GM23248 (cell line): ENCODE measurements at regions not wholly inside any gene's neighbourhood (a gene's known extent, or its start where the extent isn't known, plus 50 kb on each side); places are given as distances from the start of the nearest gene placed in this dataset.

Source experiments
- DNase-seq: peaks from one replicate; pipeline ENCODE4 v3.0.0-alpha.2; 2015
- H2AFZ ChIP-seq: fragments of 200-600 bp; sonication (generic); 2 replicates; pipeline ENCODE4 v1.6.1; 2016; ENCODE audit warnings: antibody characterized with exemption
- H3F3A ChIP-seq: fragments of 200-600 bp; sonication (generic); 2 replicates; pipeline ENCODE4 v1.6.1; 2016; ENCODE audit warnings: mild to moderate bottlenecking, antibody characterized with exemption, mixed run types; ENCODE audit not compliant: insufficient read depth
- H3K27ac ChIP-seq: fragments of 200-600 bp; sonication (generic); 2 replicates; pipeline ENCODE4 v1.5.1; 2016; ENCODE audit warnings: mild to moderate bottlenecking
- H3K27me3 ChIP-seq: fragments of 200-600 bp; sonication (generic); replicated peaks from 2 replicates; pipeline ENCODE4 v1.6.1; 2016; ENCODE audit warnings: mild to moderate bottlenecking; ENCODE audit not compliant: insufficient read depth
- H3K36me3 ChIP-seq: fragments of 200-600 bp; sonication (generic); 2 replicates; pipeline ENCODE4 v1.6.1; 2016; ENCODE audit warnings: low read depth, mild to moderate bottlenecking
- H3K4me1 ChIP-seq: fragments of 200-600 bp; sonication (generic); 2 replicates; pipeline ENCODE4 v1.6.1; 2016; ENCODE audit warnings: mild to moderate bottlenecking; ENCODE audit not compliant: insufficient read depth
- H3K4me2 ChIP-seq: fragments of 200-600 bp; sonication (generic); one replicate; pipeline ENCODE4 v1.6.1; 2016; ENCODE audit warnings: mild to moderate bottlenecking; ENCODE audit not compliant: unreplicated experiment
- H3K4me3 ChIP-seq: fragments of 200-600 bp; sonication (generic); 2 replicates; pipeline ENCODE4 v1.5.1; 2016; ENCODE audit warnings: mild to moderate bottlenecking
- H3K79me2 ChIP-seq: fragments of 200-600 bp; sonication (generic); 2 replicates; pipeline ENCODE4 v1.6.1; 2016; ENCODE audit warnings: mild to moderate bottlenecking; ENCODE audit not compliant: insufficient read depth
- H3K9ac ChIP-seq: fragments of 200-600 bp; sonication (generic); 2 replicates; pipeline ENCODE4 v1.6.1; 2016; ENCODE audit warnings: mild to moderate bottlenecking
- H3K9me2 ChIP-seq: fragments of 200-600 bp; sonication (generic); 2 replicates; pipeline ENCODE4 v1.6.1; 2016; ENCODE audit warnings: mixed run types, mild to moderate bottlenecking, moderate library complexity; ENCODE audit not compliant: insufficient read depth
- H3K9me3 ChIP-seq: fragments of 200-600 bp; sonication (generic); one replicate; pipeline ENCODE4 v1.6.1; 2017; ENCODE audit warnings: low read depth
- H4K20me1 ChIP-seq: fragments of 200-600 bp; sonication (generic); 2 replicates; pipeline ENCODE4 v1.6.0; 2016; ENCODE audit not compliant: insufficient read depth
- EZH2 ChIP-seq: fragments of 200-600 bp; sonication (generic); IDR thresholded peaks from 2 replicates; pipeline ENCODE4 v1.6.1; 2018; ENCODE audit warnings: antibody characterized with exemption, mild to moderate bottlenecking; ENCODE audit not compliant: insufficient read depth, poor library complexity, severe bottlenecking
- EZH2phosphoT487 ChIP-seq: fragments of 200-600 bp; sonication (generic); IDR thresholded peaks from 2 replicates; pipeline ENCODE4 v1.6.1; 2018; ENCODE audit warnings: antibody characterized with exemption, moderate library complexity, mild to moderate bottlenecking, low read depth; ENCODE audit not compliant: insufficient read depth
- WGBS, 2 experiments: methylation state at CpG; one replicate each; pipeline ENCODE4 v1.1.6; 2015 to 2017; ENCODE audit warnings: low lambda C conversion rate in 2 of 2, low coverage in 1 of 2; ENCODE audit errors: missing lambda C conversion rate in 2 of 2; 5-methylcytosine and 5-hydroxymethylcytosine counted together
- in situ Hi-C: fragments of 300-500 bp; cut with MboI; formaldehyde crosslinking; loops from 2 replicates; pipeline ENCODE4 v1.15.0; 2020

DNA sequence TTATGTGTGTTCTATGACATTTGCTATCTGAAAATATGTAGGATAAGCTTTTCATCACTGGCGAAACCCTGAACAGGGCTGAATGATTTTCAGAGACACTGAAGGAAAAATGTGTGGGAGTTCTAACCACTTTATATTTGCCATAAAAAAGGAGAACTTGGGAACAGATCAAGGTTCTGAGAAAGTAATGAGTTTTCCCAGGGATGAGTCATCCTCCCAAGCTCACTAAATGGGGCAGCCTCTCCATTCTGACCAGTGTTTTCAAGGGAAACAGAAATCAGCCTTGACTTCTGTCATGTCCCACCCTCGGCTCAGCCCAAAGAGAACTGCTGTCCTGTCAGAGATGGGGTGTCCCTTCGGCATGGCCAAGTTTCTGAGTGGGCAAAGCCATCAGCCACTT is 2109.8 kb upstream of the CELF4 start:
- Histone ChIP-seq H3K79me2 (no peaks in the 10 kb centered on the region), H3K27me3 (no peaks in the 10 kb centered on the region), H3K27ac (no peak overlapping the region), H3K36me3 (no peaks in the 10 kb centered on the region), H3K4me3 (no peak overlapping the region), H3K4me2 (no peak overlapping the region), H3K9me2 (no peaks in the 10 kb centered on the region), H4K20me1 (no peaks in the 10 kb centered on the region), H3K4me1 (no peaks in the 10 kb centered on the region), H3K9ac (no peak overlapping the region), H2AFZ (no peak overlapping the region), H3F3A (no peaks in the 10 kb centered on the region), H3K9me3 (no peaks in the 10 kb centered on the region)
- 77 to 82% methylated on average over 3 of the region's 3 CpGs for WGBS, 2 experiments
- TF ChIP-seq EZH2phosphoT487 (no peak), EZH2 (no peak)
- in situ Hi-C loops: no loop called here
- peak; percentile 52 for DNase-seq

DNA sequence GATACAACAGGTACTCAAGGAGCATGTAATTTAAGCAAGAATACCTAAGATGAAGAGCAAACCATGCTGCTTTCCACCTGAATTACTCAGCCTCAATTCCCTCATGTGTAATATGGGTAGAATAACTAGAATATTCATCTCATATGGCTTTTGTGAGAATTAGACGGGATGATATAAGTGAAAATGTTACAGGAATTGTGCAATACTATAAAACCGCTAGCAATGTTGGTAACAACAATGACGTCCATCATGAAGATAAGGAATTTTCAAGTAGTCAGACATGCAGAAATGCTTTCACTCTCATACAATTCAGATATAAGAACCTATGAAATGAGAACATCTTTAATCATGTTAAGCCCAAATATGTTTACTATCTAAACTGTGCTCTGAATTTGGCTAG is 2106.6 kb upstream of the CELF4 start:
- in situ Hi-C loops: no loop called here
- H3K4me1 ChIP-seq: peaks cover 5% of the 10 kb centered on the region
- no peaks in the 10 kb centered on the region for H3K36me3 ChIP-seq
- no peaks in the 10 kb centered on the region for H3K9me3 ChIP-seq
- H3K9me2 ChIP-seq: no peaks in the 10 kb centered on the region
- H3K9ac ChIP-seq: no peak overlapping the region
- WGBS, 2 experiments: 87 to 96% methylated on average over 3 of the region's 3 CpGs
- H3F3A ChIP-seq: peaks cover 5% of the 10 kb centered on the region; the same call in 1 of the 2 replicates
- no peak overlapping the region for H3K4me2 ChIP-seq
- H3K27me3 ChIP-seq: no peaks in the 10 kb centered on the region
- no peaks in the 10 kb centered on the region for H4K20me1 ChIP-seq
- H3K27ac ChIP-seq: no peak overlapping the region
- H3K4me3 ChIP-seq: no peak overlapping the region
- H2AFZ ChIP-seq: no peak overlapping the region
- TF ChIP-seq EZH2phosphoT487 (no peak), EZH2 (no peak)
- no peak for DNase-seq
- no peaks in the 10 kb centered on the region for H3K79me2 ChIP-seq

- in situ Hi-C loops: no loop called here
- H3K4me3 ChIP-seq: no peak overlapping the region; the same call in 1 of the 2 replicates
- DNase-seq: peak; percentile 26
Measured at GRCh38 chr18:39667905-39668304, 2102.3 kb upstream of the CELF4 start.

GRCh38 chr18:39666541-39666940 is 2100.9 kb upstream of the CELF4 start:
- 91 to 100% methylated on average over 2 of the region's 2 CpGs for WGBS, 2 experiments
- TF ChIP-seq EZH2phosphoT487: no peak
- TF ChIP-seq EZH2: no peak
- no peak overlapping the region for H3K27ac ChIP-seq

More at GRCh38 chr18:39667905-39668304, 2102.3 kb upstream of the CELF4 start:
- no peaks in the 10 kb centered on the region for H3K9me3 ChIP-seq
- H3K36me3 ChIP-seq: no peaks in the 10 kb centered on the region
- no peaks in the 10 kb centered on the region for H3K9me2 ChIP-seq
- peak overlapping the region; percentile 19; the same call in 1 of the 2 replicates for H2AFZ ChIP-seq
- H3K4me2 ChIP-seq: peak overlapping the region; percentile 22
- H3F3A ChIP-seq: peaks cover 5% of the 10 kb centered on the region; the same call in 1 of the 2 replicates
- TF ChIP-seq EZH2phosphoT487 (no peak), EZH2 (no peak)
- H3K27me3 ChIP-seq: no peaks in the 10 kb centered on the region
- H3K27ac ChIP-seq: no peak overlapping the region
- H3K9ac ChIP-seq: no peak overlapping the region
- H4K20me1 ChIP-seq: no peaks in the 10 kb centered on the region
- no peaks in the 10 kb centered on the region for H3K79me2 ChIP-seq
- peaks cover 5% of the 10 kb centered on the region for H3K4me1 ChIP-seq

DNA sequence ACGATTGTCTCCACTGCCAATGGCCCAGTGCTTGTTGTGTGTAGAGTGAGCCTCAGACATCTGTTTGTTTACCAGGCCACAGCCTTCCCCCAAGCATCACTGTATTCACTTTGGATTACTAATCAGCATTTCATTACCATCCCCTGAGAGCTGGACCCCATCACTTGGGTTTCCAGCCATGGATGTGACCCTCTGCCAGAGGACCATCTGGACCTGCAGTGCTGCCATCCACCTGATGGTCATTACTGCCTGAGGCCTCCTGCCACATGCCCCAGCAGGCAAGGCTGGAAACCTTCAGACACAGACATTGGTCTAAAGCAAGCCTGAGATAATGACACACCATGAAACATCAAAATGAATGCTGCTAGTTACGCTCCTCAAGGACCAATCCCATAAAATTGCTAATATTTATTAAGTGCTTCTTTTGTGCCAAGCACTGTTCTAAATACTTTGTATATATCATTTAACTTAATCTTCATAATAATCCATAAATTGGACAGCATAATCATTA is 2096.3 kb upstream of the CELF4 start:
- H2AFZ ChIP-seq: no peak overlapping the region

More at GRCh38 chr18:39666541-39666940, 2100.9 kb upstream of the CELF4 start:
- no peak overlapping the region for H3K4me2 ChIP-seq
- H3K27me3 ChIP-seq: no peaks in the 10 kb centered on the region
- no peaks in the 10 kb centered on the region for H4K20me1 ChIP-seq
- in situ Hi-C loops: no loop called here
- no peak for DNase-seq
- H3K79me2 ChIP-seq: no peaks in the 10 kb centered on the region
- H3K4me3 ChIP-seq: no peak overlapping the region
- no peak overlapping the region for H2AFZ ChIP-seq
- peaks cover 5% of the 10 kb centered on the region for H3K4me1 ChIP-seq
- H3K36me3 ChIP-seq: no peaks in the 10 kb centered on the region
- no peaks in the 10 kb centered on the region for H3K9me3 ChIP-seq
- H3K9ac ChIP-seq: no peak overlapping the region
- H3F3A ChIP-seq: peaks cover 5% of the 10 kb centered on the region; the same call in 1 of the 2 replicates
- no peaks in the 10 kb centered on the region for H3K9me2 ChIP-seq

More for the DNA sequence above, 2096.3 kb upstream of the CELF4 start:
- H3K79me2 ChIP-seq: no peaks in the 10 kb centered on the region
- H4K20me1 ChIP-seq: no peaks in the 10 kb centered on the region
- DNase-seq: no peak
- H3K27me3 ChIP-seq: no peaks in the 10 kb centered on the region
- no peak overlapping the region for H3K4me2 ChIP-seq
- no peaks in the 10 kb centered on the region for H3K9me2 ChIP-seq
- H3K9ac ChIP-seq: no peak overlapping the region
- in situ Hi-C loops: no loop called here
- TF ChIP-seq EZH2: no peak
- TF ChIP-seq EZH2phosphoT487: no peak
- H3K4me3 ChIP-seq: no peak overlapping the region
- no peaks in the 10 kb centered on the region for H3K9me3 ChIP-seq
- peaks cover 10% of the 10 kb centered on the region; the same call in 1 of the 2 replicates for H3K4me1 ChIP-seq
- no peaks in the 10 kb centered on the region for H3F3A ChIP-seq
- 95 to 96% methylated on average over 2 of the region's 2 CpGs for WGBS, 2 experiments
- H3K27ac ChIP-seq: no peak overlapping the region
- H3K36me3 ChIP-seq: no peaks in the 10 kb centered on the region
